ENCODE measurements at regions not wholly inside any gene's neighbourhood (a gene's known extent, or its start where the extent isn't known, plus 50 kb on each side); places are given as distances from the start of the nearest gene placed in this dataset.
"Not testable (repeated sequence)": the region's sequence is repeated elsewhere in the genome, so short reads cannot be mapped to it uniquely, and the experiment has no call there.

DNA sequence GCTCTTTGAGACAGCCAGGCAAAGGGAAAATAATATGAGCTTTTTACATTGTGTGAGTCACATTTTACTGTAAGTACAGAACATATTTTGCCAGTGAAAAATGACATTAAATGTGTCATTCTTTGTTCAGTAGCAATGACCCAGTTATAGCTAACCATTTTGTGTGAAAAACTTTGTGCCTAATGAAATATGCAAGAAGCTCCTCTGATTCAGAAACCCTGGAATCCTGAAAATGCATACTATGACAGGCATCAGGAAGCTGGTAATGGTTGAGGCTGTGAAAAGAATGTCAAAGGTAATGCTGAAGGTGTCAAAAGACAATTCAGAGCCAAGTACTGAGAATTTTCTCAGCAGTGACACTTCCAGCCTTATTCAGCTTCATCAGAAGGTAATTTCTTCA lies 549.5 kb upstream of the SMIM31 start:
- ATAC-seq (ENCODE audit: poor library complexity) (no peak), DNase-seq (no peak)
- intact Hi-C loops (cut with DNase I) = no loop called here

DNA sequence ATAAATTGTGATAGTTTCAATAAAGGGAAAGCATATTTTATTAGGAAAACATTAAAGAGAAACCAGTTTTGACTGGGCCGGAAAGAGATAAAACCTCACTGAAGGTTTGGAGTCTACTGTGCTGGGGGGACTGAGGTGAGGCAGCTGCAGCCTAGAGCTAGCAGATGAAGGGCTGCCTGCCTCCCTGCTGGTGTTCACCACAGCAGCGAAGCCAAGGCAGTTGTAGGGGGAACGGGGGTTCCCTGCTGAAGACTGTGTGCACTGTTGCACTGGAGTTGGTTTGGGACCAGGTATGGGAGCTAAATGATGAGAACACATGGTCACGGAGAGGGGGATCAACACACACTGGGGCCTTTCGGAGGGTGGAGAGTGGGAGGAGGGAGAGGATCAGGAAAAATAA lies 546.5 kb upstream of the SMIM31 start:
- intact Hi-C loops (cut with DNase I) = no loop called here
- ATAC-seq (ENCODE audit: poor library complexity) = no peak
- DNase-seq = no peak

DNA sequence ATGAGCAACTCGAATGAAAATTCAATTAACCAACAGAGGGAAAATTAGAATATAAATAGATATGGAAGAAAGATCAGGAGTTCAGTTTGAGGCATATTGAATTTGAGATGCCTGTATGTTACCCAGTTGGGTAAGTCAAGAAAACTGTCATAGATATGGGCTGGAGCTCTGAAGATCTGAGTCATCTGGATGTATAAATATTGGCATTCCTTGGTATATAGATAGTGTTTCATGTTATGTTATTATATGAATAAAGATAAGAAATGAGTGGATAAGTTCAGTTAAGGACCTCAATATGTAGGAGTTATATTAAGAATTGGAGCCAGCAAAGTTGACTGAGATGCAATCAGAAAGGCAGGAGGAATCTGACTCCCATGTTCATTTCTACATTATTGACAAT lies 543.6 kb upstream of the SMIM31 start:
- ATAC-seq (ENCODE audit: poor library complexity) (no peak), DNase-seq (no peak)
- intact Hi-C loops (cut with DNase I) = no loop called here

DNA sequence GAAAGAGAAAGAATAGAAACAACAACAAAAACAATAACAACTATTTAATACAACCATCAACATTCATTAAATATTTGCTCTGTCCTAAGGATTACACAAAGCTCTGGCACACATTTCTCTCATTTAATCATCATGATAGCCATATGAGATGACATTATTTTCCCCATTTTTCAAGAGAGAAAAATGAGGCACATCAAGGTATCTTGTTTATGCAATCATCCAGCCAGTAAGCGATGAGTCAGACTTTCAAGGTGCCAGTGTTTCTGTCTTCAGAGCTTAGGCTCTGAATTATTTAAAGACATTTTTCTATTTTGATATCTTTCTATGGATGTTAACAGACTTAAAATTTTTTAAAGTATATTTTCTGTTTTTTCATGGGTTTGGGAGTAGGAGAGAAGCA lies 541.8 kb upstream of the SMIM31 start:
- ATAC-seq (ENCODE audit: poor library complexity) = no peak

DNA sequence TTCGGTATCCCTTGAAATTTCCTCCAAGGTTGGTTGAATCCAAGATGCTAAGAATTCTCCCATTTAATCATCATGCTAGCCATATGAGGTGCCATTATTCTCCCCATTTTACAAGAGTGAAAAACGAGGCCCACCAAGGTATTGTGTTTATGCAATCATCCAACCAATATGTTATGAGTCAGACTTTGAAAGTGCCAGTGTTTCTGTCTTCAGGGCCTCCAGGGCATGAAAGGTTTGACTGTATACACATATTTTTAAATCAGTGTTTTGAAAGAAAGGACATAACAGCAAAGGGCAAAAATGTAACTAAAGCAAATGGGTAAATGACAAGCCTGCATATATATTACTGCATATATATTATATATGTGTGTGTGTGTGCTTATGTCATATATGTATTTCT lies 541.2 kb upstream of the SMIM31 start:
- ATAC-seq (ENCODE audit: poor library complexity) (no peak), DNase-seq (no peak)
- intact Hi-C loops (cut with DNase I) = no loop called here

More for the DNA sequence above, 541.8 kb upstream of the SMIM31 start:
- DNase-seq = no peak
- intact Hi-C loops (cut with DNase I) = no loop called here

DNA sequence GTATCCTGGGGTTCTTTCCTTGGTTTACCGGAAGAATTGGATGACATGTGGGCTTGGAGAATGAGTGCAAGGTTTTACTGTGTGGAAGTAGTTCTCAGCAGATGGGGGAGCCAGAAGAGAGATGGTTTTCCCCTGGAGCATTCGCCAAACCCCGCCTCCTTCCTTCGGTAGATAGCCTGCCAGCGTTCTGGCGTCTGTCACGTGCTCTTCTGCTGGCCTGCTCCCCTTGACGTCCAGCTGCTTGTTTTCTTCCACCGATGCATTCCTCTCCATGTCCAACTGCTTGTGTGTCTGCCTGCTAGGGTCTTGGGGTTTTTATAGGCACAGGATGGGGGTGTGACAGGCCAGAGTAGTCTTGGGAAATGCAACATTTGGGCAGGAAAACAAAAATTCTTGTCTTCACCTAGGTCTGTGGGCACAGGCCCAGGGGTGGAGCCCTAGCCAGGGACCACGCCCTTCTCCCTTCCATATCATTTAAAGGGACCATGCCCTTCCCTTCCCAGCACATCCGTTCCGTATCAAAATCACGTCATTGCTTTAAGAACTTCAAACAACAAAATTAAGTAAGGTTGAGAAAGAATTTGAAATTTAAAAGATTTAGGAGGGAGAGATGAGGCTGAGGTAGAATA lies 538.7 kb upstream of the SMIM31 start:
- intact Hi-C loops (cut with DNase I) = no loop called here
- DNase-seq = no peak
- no peak for ATAC-seq (ENCODE audit: poor library complexity)

DNA sequence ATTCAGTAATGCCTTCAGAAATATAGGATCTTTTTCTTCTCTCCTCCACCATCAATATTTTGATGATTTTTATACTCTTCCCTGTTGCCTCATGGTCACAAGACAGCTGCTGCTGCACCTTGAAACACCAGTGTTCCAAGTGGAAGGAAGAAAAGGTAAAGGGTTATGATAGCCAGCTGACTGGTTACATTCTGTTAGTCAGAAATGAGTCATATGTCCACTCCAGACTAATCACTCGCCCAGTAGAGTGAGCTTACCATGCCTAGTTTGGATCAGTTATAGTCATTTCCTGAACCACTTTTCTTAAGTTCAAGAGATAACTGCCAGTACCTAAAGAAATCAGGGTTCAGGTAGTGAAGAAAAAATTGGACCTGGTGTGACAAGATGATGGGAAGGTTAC lies 532.3 kb upstream of the SMIM31 start:
- ATAC-seq (ENCODE audit: poor library complexity) = no peak
- no peak for DNase-seq
- intact Hi-C loops (cut with DNase I) = no loop called here

DNA sequence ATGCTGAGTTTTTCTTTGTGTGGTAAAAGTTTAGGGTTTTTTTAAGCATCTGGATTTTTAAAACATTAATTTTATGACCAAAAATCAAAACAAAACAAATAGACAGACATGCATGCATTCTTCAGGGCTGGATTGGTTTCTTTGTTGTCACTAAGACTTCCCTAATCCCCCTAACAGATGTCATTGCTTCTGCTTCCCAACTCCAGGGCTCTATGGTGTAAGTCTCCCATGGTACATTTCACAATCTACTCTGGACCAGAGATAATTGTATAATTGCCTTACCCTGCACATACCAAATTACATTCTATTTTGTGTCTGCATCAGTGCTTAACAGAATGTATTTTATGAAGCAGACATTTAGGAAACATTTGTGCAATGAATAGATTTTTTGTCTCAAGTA lies 529.1 kb upstream of the SMIM31 start:
- DNase-seq (no peak), ATAC-seq (ENCODE audit: poor library complexity) (no peak)
- intact Hi-C loops (cut with DNase I) = no loop called here

DNA sequence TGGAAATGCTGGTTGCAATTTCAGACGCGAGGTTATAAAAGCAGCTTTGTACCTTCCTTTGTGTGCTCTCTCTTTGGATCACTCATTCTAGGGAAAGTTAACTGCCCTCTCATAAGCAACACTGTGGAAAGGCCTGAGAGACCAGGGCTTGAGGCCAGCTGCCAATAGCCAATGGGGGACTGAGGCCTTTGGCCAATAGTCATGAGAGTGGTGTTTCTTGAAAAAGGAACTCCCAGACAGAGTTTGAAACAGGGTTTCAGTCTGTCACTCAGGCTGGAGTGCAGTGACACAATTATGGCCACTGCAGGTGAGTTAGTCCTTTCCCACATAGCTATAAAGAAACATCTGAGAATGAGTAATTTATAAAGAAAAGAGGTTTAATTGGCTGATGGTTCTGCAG lies 524.7 kb upstream of the SMIM31 start:
- ATAC-seq (ENCODE audit: poor library complexity) (no peak), DNase-seq (no peak)
- intact Hi-C loops (cut with DNase I) = no loop called here

DNA sequence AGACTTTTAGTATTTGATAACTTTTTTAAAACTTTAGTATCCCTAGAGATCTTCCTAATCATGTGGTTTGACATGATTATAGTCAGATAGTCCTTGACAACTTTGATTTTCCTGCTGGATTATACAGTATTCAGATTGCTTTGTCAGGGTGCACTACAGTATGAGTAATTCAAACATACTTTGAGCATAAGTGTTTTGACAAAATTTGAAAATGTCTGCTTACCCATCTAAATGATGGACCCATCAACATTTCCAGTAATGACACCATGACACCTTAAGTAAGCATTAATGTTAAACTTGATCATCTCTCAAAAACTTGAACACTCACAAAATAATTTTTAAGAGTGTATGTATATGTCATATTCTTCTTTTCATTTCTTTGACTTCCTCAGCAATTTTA lies 514.5 kb upstream of the SMIM31 start:
- DNase-seq = no peak
- intact Hi-C loops (cut with DNase I) = no loop called here
- ATAC-seq (ENCODE audit: poor library complexity) = no peak

DNA sequence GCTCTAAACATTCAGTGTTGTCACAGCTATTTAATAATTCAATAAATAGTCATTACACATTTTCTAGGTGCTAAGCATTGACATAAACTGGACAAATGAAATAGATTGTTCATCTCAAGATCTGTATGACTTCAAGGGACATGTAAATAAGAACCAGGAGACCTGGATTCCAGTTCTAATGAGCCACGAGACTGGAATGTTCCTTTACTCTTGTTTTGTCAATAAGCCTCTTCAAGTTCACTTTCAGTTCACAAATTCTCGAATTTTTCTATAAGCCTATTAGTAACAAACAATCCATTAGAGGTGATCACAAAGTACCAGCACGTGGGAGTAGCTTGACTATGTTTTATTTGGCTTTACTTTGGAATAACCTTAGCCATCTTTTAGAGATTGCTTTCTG lies 514.0 kb upstream of the SMIM31 start:
- no peak for DNase-seq
- ATAC-seq (ENCODE audit: poor library complexity) = no peak
- intact Hi-C loops (cut with DNase I) = no loop called here

DNA sequence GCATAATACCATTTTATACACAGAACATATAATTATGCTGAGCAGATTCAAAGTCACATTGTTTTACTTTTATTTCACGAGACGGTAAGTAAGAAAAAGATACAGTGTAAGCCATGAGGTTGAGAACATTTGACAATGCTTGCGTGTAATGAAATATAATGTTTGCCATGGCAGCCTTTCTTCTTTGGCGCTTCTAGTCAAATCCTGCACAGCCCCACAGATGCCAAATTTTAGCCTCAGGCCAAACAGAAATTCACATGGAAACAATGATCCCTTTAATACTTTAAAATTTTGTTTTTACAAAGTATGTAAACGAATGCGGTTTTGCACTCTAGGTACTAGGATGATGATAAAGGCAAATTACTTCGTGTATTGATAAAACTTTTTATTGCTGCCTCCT lies 502.7 kb upstream of the SMIM31 start:
- no peak for ATAC-seq (ENCODE audit: poor library complexity)
- intact Hi-C loops (cut with DNase I) = no loop called here

DNA sequence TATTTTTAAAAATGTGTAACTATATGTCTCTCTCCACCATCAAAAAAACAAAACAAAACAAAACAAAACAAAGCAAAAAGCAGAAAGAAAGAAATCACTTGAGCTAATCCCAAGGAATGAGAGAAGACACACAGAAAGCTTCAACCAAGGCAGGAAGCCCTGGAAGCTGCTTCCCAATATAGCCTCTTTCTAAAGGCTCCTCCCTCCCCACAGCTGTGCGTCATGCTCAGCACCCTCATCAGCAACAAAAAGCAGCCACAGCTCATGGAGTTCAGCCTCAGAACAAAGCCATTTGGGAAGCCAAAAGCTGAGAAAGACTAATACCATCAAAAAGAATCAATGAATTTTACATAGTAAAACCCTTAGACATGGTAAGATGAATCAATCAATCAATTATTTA lies 501.6 kb upstream of the SMIM31 start:
- intact Hi-C loops (cut with DNase I) = no loop called here
- ATAC-seq (ENCODE audit: poor library complexity) = no peak

More for the DNA sequence above, 502.7 kb upstream of the SMIM31 start:
- no peak for DNase-seq

DNA sequence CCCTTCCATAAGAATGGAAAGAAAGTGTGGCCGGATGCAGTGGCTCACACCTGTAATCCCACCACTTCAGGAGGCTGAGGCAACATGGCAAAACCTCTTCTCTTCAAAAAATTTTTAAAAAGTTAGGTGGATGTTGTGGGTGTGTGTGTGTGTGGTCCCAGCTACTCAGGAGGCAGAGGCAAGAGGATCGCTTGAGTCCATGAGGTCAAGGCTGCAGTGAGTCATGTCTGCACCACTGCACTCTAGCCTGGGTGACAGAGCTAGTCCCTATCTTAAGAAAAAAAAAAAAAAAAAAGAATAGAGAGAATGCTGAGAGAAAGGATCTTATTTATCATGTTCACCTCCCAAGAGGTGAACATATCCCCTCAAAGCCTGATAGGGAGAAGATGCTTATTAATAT lies 492.1 kb upstream of the SMIM31 start:
- intact Hi-C loops (cut with DNase I) = no loop called here
- DNase-seq (no peak), ATAC-seq (ENCODE audit: poor library complexity) (no peak)

More for the DNA sequence above, 501.6 kb upstream of the SMIM31 start:
- DNase-seq = no peak

DNA sequence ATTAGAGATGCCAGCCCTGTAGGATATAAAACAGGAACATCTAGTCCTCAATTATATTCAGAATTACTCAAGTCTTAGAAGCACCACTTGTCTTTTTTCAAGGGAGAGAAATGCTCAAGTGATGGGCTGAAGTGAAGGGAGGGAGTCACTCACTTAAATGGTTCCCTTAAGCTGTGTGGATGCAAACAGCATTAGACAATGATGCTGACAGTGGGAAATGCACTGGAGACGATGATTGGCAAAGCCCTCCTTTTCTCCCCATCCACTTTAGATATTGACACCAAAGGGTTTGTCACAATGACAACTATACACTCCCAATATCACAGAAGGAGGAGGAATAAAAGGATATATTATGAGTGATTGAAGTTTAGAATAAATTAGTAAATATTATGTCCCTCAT lies 491.4 kb upstream of the SMIM31 start:
- ATAC-seq (ENCODE audit: poor library complexity); DNase-seq; intact Hi-C loops (cut with DNase I): not testable (repeated sequence)

DNA sequence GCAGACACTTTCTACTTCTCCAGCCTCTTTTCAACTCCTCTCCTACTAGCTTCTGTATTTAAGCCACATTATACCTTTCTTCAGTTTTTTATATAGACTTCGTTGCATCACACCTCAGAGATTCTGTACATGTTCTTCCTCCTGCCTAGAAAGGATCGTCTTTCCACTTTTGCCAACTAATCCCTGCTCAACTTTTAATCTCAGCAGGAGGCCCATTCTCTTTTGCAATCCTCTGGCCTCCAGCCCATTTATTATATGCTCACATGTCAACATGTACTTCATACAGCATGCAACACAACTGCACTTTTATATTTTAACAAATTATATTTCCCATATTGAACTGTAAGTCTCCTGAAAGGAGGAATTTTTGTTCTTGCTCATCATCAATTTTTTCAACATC lies 476.5 kb upstream of the SMIM31 start:
- ATAC-seq (ENCODE audit: poor library complexity); intact Hi-C loops (cut with DNase I); DNase-seq: not testable (repeated sequence)

DNA sequence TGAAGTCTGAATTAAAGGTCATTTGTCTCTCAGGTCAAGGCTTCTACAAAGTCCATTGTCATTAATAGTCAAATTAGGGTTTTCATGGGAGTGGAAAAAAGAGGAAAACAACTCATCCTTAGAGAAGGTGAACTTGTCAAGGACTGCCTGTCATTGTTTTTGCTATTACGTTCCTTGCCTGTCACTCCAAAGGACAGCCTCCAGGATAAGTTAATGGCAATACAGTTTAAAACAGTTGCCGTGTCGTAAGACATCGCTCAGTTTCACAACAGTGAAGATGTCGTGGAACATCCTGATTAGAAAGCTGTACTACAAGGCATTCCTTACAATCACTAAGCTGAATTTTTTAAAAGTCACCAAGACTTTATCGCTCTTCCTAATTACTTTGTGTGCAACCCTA lies 466.8 kb upstream of the SMIM31 start:
- no peak for DNase-seq
- ATAC-seq (ENCODE audit: poor library complexity) = no peak
- intact Hi-C loops (cut with DNase I) = no loop called here

DNA sequence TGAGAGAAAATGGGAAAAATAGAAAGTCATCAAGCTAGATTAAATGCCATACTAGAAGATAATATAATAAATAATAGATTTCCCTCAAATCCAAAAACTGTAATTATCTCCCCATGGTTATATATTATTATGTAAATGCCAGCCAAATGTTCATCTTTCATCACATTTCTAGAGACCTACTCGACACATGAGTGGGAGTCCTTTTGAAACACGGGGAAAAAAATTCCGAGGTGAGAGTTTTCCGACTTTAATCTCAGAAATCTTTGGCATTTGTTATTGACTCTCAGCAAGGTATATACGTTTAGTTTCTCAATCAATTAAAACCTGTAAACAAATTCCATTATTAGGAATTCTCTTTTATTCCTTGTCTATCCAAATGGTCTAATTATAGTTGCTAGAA lies 465.4 kb upstream of the SMIM31 start:
- ATAC-seq (ENCODE audit: poor library complexity) = no peak
- intact Hi-C loops (cut with DNase I) = no loop called here
- DNase-seq = no peak

DNA sequence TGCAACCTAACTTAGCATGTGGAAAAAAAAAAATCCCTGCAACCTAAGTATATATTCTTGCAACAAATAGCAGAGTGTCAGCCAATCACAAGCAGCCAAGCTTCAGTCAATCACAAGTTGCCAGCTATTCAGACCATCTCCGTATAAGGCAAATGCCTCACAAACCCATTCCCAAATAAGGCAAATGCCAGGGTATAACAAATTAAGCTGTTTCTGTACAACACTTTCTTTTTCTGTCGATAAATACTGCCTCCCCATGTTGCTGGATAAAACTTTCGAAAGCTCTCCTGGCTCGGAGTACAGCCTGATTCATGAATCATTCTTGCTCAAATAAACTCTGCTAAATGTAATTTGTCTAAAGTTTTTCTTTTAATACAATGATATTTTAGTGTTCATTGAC lies 460.7 kb upstream of the SMIM31 start:
- intact Hi-C loops (cut with DNase I) = no loop called here
- no peak for ATAC-seq (ENCODE audit: poor library complexity)
- no peak for DNase-seq

DNA sequence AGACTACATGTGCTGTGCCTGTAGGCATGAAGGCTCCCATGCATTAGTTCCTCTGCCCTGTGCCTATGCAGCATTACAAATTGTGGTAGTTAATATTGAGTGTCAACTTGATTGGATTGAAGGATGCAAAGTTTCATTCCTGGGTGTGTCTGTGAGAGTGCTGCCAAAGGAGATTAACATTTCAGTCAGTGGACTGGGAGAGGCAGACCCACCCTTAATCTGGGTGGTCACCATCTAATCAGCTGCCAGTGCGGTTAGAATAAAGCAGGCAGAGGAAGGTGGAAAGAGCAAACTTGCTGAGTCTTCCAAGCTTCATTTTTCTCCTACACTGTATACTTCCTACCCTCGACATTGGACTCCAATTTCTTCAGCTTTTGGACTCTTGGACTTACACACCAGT lies 460.2 kb upstream of the SMIM31 start:
- ATAC-seq (ENCODE audit: poor library complexity) = no peak
- DNase-seq = no peak
- intact Hi-C loops (cut with DNase I) = no loop called here

DNA sequence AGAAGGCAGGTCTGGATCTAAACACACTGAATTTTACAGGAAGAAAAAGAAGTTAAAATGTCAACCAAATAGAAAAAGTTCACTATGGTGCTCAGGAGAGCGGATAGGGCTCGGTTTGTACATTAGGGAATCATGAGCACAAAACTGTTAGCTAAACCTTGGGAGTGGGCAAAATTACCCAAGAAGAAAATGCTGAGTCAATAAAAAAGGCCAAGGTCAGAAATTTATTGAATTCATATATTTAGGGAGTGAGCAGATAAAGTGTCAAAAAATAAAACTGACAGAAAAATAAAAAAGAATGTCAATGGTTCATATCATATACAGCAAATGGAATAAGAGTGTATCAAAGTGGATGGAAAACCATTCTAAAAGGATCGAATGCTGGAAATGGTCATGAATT lies 452.5 kb upstream of the SMIM31 start:
- no peak for DNase-seq
- intact Hi-C loops (cut with DNase I) = no loop called here
- no peak for ATAC-seq (ENCODE audit: poor library complexity)
